GM19438 (cell line): ENCODE measurements at regions not wholly inside any gene's neighbourhood (a gene's known extent, or its start where the extent isn't known, plus 50 kb on each side); places are given as distances from the start of the nearest gene placed in this dataset.

Source experiments
- ATAC-seq: cut with Tn5 transposase; IDR thresholded peaks from one replicate; pipeline ENCODE4 v1.9.1; 2021; ENCODE audit warnings: low read depth; ENCODE audit not compliant: unreplicated experiment

DNA sequence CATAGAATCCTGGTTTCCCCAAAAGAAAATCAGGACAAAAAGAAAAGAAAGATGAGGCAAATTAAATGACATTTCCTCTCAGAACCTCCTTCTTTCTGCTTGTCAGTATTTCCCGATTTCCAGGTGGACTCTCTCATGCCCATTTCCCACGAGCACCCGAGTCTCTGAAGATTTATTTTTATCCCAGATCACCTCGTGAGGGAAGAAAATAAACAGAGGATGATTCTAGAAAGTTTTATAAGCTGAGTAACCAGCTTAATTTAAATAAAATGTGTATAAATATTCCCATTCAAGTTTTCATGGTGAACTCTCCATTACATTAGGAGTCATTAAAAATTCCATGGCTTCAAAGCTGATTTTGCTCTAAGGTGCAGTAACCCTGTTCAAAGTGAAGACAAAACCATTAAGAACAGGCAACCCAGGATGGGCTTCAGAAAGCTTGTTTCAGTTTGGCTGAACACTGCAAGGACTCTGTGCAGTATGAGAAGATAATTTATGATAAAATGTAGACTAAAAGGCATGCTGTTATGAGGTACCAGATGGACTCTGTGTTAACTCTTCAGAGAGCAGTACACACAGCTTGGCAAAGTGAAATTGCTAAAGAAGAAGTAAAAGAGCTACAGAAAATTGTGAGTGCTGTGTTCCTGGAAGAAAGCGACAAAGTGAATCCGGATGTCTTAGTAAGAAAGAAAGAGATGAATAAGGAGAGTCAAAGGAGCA, 521.3 kb upstream of the LRRN3 start:
- ATAC-seq = no peak

DNA sequence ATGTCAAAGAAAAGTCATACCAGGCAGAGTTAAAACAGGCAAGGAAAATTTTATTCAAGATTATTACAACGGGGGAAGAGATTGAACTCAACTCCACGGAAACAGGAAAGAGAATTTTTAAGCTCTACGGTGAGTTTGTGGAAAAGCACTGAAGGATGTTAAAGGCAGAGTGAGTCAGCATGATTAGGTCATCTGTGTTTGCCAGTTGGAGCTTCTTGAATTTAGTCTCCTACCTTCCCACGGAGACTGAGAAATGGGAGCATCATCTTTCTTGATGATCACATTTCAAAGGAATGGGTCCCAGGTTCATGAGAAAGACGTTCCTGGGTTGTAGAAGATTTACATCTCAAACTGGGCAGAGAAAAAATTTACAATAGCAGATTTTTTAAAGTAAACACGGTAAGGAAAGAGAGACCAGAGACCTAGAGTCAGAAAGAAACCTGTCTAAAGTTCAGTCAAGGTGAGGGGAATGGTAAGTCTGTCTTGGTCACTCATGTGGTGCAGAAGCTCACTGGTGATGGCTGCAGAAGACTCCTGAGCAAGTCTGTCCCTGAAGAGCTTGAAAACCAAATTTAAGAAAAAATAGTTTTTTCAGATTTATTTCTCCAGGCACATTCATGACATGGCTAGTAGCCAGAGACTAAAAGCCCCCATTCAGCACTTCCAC, 516.9 kb upstream of the LRRN3 start:
- ATAC-seq = no peak

DNA sequence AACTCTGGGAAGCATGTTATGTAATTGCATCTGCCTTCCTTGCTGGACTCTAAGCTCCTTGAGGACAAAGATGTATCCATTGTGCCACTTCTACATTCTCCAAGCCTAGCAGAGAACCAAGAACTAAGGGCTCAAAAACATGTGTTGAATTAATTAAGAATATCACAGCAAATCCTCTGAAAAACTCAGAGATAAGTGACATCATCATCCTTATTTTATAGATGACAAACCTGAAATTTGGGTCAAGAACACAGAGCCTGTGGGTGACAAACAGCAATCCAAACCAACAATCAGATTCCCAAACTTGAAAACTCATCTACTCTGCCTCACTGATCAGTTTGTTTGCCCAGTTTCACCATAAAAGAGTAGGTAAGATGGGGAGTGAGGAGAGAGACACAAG, 503.6 kb upstream of the LRRN3 start:
- ATAC-seq = no peak

DNA sequence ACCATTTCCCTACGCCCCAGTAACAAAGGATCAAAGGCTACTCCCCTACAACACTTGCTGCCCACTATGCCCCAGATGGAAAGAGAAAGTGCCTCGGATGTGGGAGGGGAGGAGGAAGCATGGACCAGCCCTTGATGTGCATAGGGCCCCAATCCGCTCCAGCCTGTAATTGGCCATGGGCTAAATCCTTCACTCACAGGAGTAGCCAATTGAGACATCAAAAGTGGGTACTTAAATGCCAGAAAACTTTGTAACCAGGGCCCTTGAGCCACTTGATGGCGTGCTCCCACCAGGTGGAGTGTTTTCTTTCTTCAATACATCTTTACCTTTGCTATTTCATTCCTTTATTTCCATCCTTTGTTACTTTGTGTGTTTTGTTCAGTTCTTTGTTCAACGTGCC, 500.5 kb upstream of the LRRN3 start:
- no peak for ATAC-seq

DNA sequence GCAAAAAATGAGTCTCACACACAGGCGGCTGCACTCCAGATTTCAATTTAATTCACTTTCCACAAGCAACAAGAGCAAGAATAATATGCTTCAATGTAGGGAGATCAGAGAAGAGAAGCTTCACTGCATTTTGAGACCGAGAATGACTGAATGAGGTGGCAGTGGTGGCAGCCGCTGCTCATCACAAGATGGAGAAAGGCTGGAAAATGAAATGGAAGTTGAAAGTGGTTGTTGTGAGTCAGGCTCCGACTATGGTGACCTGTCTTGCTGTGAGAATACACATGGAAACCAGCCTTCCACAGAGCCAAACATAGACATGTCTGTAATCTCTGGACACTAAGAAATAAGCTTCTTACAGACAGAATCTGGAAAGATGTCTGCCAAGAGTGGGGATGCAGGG, 499.6 kb upstream of the LRRN3 start:
- no peak for ATAC-seq

DNA sequence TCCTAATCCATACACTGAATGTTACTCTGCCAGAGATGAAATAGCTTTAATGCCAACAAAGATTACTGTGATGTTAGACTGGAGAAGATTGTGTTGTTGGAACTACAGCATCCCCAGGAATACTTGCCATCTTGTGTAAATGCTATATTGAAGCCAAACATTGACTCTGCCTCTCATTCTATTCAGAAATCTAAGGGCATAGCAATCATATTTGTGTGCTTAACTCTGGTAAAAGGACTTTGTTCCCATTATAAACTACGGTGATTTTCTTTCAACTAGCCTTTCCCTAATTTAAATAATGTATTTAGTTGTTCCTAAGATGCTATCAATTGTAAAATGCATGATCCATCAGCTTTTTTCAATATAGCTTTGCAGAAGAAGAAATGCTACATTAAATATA, 498.4 kb upstream of the LRRN3 start:
- no peak for ATAC-seq

DNA sequence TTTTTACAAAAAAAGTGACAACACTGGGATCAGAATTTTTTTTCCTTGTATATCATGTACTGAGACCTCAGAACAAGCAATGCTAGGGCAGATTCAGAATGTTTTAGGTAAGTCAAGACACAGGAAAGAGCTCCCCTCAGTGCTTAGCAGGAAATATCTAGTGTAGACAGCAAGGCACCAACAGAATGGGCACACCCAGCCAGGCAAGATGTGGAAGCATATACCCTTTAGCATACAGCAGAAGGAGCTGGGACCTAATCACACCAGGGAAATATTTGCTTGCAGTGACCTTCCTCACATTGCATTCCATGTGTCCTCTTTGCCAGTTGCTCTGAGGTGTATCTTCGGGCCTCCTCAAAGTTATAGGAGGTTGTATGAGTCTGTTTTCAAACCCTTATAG, 497.6 kb upstream of the LRRN3 start:
- ATAC-seq = no peak

DNA sequence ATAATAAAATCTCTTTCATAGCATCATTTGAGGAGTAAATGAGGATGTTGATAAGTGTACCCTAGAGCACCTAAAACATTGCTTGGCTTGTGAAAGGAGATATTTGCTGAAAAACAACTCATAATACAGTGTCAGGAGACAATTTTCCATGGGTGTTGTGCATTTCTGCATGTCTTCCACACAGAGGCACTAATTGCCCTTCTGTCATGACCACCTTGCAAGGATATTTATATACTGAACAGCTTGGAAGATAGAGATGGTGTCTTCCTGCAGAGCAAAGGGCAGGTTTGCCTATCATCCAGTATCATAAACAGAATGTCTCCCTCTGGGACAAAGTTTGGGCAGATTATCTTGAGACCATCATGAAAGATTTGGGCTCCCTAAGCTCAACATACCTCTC, 495.2 kb upstream of the LRRN3 start:
- ATAC-seq = no peak

DNA sequence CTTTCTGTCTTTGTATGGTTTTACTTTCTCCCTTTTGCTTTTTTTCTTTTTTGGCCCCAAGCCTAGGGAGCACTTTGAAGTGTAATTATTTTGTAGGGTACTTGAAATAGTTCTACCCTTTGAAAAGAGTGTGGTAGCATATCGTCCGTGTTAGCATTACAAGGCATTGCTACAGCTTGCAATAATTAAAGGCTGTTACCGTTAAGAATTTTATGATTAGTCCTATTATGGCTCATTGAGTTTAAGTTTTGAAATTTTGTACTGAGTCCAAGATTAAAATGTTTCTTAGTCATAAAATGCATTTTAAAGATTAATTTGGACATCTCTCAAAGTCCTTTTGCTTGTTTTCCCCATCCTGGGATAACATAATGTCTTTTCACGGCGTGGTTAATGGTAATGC, 490.0 kb upstream of the LRRN3 start:
- no peak for ATAC-seq

DNA sequence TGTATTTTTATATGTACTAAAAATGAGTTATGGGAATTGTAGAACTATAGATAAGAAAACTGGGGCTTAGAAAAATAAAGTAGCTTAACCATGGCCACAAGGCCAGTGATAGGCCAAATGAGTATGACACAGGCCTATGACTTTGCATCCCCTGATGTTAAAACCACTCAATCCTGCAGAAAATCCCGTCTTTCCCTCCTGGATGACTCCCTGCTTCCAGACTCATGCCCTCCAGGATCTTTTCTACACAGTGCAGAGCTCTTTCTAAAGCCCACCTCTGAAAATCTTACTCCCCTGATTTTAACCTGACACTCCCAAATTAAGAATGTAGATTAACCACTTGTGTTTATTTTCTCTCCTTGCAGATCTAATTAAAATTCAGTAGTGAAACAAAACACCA, 489.2 kb upstream of the LRRN3 start:
- no peak for ATAC-seq

DNA sequence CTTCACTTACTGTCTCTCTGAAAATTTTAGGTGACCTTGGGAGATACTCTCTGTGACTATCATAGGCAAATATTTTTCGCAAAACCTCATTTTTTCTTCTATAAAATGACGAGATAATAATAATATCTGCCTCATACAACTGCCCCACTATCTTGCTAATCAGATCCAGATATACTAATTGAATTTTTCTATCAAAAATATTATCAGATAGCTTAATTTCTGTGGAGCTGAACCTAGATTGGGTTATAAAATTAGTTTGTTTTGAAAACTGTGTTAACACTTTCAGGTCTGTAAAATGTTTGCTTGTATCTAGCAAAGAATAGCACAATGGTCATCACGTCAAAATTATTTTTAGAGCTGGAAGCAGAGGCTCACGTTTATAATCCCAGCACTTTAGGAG, 486.7 kb upstream of the LRRN3 start:
- ATAC-seq = no peak

DNA sequence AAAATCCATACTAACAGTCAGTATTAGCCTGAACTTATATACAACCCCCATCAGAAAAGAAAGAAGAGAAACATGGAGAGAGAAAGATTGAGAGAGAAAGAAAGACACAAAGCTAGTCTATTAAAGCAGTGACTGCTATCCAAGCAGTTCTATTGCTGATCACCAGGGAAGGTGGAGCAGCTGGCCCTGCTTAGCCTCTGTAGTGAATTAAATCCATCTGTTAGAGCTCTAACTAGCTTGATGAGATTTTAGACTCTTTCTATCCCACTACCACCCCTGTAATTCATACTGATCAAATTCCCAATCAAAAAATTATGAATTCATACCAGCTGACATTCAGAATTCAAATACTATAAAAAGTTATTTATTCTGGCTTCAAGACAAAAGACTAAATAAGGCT, 486.0 kb upstream of the LRRN3 start:
- ATAC-seq = no peak

DNA sequence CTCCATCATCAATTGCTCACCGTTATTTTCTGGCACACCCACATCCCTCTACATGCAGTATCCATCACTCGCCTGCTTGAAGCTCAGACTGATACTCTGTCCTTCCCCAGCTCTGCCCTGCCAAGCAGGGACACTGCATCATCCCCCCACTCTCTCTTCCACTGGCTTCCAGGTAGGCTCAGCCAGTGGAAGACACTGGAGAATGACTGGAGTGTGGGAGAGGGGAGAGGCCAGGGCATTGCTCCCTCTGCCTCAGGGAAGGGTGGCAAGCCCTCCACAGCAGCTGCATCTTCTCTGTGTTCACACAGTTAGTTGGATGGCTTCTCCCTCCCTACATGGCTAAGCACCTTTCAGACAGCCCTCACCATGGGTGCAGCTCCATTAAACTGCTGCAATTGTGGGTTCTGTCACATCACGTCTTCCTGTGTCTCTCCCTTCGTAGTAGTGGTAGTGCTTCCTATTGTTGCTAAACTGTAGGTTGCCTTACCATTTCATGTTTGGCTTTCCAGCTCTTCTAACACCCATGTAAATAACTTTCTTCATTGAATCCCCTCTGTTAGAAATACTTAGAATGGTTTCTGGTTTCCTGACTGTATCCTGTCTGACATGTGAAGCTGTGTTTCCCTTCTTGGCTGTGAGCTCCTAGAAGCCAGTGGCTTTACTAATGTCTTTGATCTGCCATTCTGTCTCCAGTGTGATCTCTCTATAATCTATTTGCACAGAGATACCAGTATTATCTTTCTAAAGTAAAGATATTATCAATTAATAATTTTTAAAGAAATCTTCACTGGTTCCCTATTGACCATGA, 483.7 kb upstream of the LRRN3 start:
- ATAC-seq = no peak

DNA sequence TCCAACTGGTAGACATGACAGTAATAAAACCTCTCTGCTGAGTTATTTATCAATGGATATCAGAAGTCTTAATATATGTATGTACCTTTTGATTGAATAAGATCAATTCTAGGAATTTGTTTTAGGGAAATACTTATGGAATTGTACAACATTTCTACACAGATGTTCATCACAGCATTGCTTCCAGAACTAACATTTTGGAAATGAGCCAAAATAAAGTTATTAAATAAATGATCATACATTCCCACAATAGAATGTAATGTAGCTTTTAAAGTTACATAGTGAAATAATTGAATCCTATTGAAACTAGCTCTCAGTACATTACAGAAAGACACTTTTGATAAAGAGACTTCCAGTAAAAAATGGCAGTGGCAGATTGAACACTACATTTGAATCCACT, 481.6 kb upstream of the LRRN3 start:
- ATAC-seq = no peak

DNA sequence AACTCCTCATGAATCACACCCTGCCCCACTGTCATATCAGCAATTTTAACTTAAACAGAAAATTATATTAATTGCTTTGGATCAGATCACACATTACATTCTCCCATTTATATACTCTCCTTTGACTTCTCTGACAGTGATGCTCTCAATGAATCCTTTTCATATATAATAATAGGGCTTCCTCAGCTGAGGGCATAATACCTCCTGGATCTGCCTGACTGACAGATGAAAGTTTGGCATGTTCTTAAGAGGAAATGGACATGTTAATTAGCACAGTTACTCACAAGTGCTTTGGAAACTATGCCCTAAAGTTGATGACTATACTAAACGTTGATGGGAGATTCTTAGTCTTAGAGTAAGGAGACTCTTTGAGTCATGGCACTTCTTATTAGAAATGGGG, 478.2 kb upstream of the LRRN3 start:
- no peak for ATAC-seq
